A673 (cell line): ENCODE measurements at regions not wholly inside any gene's neighbourhood (a gene's known extent, or its start where the extent isn't known, plus 50 kb on each side); places are given as distances from the start of the nearest gene placed in this dataset.

Experiments used
- BruUV-seq: library from RNA; stranded (reverse); fragments of 400-500 nt; replicated peaks from 2 replicates; lab custom pipeline; 2021; lab: Mats Ljungman, UMichigan
- CTCF ChIA-PET: fragments of 300-600 bp; sonication (Branson Sonifier 250); formaldehyde crosslinking; loops from one replicate; lab custom pipeline; 2022; ENCODE audit warnings: antibody characterized with exemption; lab: Charles Lee
- POLR2A ChIA-PET: fragments of 300-600 bp; sonication (Branson Sonifier 250); formaldehyde crosslinking; loops from one replicate; lab custom pipeline; 2022; ENCODE audit warnings: antibody characterized with exemption; ENCODE audit not compliant: low non-redundant PET; lab: Charles Lee
- DNase-seq: peaks from one replicate; pipeline ENCODE4 v3.0.0-alpha.2; 2015; ENCODE audit warnings: low spot score
- H3K27ac ChIP-seq: fragments of 200-600 bp; sonication (generic); 2 replicates; pipeline ENCODE4 v1.5.1; 2016; ENCODE audit warnings: mixed run types, low read depth, mild to moderate bottlenecking, mixed read lengths, antibody characterized with exemption, low read length; ENCODE audit not compliant: poor library complexity, severe bottlenecking
- H3K27me3 ChIP-seq: fragments of 200-600 bp; sonication (generic); replicated peaks from 2 replicates; pipeline ENCODE4 v1.6.1; 2017; ENCODE audit warnings: mixed run types, low read depth, mild to moderate bottlenecking, mixed read lengths, antibody characterized with exemption, low read length; ENCODE audit not compliant: insufficient read depth, poor library complexity
- H3K36me3 ChIP-seq: fragments of 200-600 bp; sonication (generic); 2 replicates; pipeline ENCODE4 v1.6.1; 2016; ENCODE audit warnings: mixed run types, mild to moderate bottlenecking, mixed read lengths, antibody characterized with exemption, low read length; ENCODE audit not compliant: insufficient read depth, poor library complexity, severe bottlenecking
- H3K4me1 ChIP-seq: fragments of 200-600 bp; sonication (generic); 2 replicates; pipeline ENCODE4 v1.6.1; 2017; ENCODE audit warnings: mixed run types, mild to moderate bottlenecking, mixed read lengths, antibody characterized with exemption, low read length; ENCODE audit not compliant: insufficient read depth, poor library complexity, severe bottlenecking
- H3K4me3 ChIP-seq: fragments of 200-600 bp; sonication (generic); 2 replicates; pipeline ENCODE4 v1.5.1; 2016; ENCODE audit warnings: low read depth, mixed run types, mild to moderate bottlenecking, mixed read lengths, low read length; ENCODE audit not compliant: poor library complexity, severe bottlenecking
- H3K9me3 ChIP-seq: fragments of 200-600 bp; sonication (generic); 2 replicates; pipeline ENCODE4 v1.6.1; 2016; ENCODE audit warnings: mixed run types, low read depth, mild to moderate bottlenecking, mixed read lengths, antibody characterized with exemption, low read length; ENCODE audit not compliant: poor library complexity, severe bottlenecking
- EZH2 ChIP-seq: fragments of 200-600 bp; sonication (generic); IDR thresholded peaks from 2 replicates; pipeline ENCODE4 v1.6.1; 2017; ENCODE audit warnings: borderline replicate concordance, low read depth, mild to moderate bottlenecking, mixed read lengths, antibody characterized with exemption, low read length; ENCODE audit not compliant: poor library complexity, severe bottlenecking
- intact Hi-C: fragments of 100-400 bp; cut with micrococcal nuclease; formaldehyde crosslinking; loops from one replicate; pipeline ENCODE4 v1.10.0; 2022; ENCODE audit not compliant: unreplicated experiment
- TF ChIP-seq, protein P1 (sequence below): fragments of 300-800, 200-600 bp; sonication (generic); conservative IDR thresholded peaks from 2 replicates; pipeline ENCODE4 v1.5.1; 2017; ENCODE audit warnings: low read depth, mild to moderate bottlenecking, antibody characterized with exemption, low read length, moderate library complexity, mixed read lengths

DNA sequence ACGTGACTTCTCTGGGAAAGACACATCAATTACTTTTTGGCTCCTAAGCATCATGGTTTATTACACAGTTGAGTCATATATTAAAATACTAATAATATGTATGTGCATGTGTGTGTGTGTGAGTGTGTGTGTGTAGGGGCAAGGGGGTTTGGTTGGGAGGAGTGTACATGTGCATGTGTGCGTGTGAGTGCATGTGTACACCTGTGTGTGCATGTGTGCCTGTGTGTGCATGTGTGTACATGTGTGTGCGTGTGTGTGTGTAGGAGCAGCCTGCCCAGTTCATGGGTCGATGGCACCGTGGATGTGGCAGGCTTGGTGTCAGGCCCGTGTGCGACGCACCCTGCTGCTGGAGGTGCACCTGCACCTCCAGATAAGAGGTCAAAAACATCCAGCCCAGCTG is 99.0 kb upstream of the SNTG2 start:
- Histone ChIP-seq H3K27ac (no peak overlapping the region), H3K27me3 (no peaks in the 10 kb centered on the region), H3K9me3 (no peaks in the 10 kb centered on the region), H3K4me3 (no peak overlapping the region), H3K4me1 (peaks cover 19% of the 10 kb centered on the region), H3K36me3 (no peaks in the 10 kb centered on the region)
- intact Hi-C loops: no loop called here
- BruUV-seq: no TSS peak
- ChIA-PET CTCF (no interaction called here), POLR2A (no interaction called here)
- no peak for DNase-seq
- TF ChIP-seq, protein P1, sequence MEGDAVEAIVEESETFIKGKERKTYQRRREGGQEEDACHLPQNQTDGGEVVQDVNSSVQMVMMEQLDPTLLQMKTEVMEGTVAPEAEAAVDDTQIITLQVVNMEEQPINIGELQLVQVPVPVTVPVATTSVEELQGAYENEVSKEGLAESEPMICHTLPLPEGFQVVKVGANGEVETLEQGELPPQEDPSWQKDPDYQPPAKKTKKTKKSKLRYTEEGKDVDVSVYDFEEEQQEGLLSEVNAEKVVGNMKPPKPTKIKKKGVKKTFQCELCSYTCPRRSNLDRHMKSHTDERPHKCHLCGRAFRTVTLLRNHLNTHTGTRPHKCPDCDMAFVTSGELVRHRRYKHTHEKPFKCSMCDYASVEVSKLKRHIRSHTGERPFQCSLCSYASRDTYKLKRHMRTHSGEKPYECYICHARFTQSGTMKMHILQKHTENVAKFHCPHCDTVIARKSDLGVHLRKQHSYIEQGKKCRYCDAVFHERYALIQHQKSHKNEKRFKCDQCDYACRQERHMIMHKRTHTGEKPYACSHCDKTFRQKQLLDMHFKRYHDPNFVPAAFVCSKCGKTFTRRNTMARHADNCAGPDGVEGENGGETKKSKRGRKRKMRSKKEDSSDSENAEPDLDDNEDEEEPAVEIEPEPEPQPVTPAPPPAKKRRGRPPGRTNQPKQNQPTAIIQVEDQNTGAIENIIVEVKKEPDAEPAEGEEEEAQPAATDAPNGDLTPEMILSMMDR: no peak
- no peak for TF ChIP-seq EZH2

DNA sequence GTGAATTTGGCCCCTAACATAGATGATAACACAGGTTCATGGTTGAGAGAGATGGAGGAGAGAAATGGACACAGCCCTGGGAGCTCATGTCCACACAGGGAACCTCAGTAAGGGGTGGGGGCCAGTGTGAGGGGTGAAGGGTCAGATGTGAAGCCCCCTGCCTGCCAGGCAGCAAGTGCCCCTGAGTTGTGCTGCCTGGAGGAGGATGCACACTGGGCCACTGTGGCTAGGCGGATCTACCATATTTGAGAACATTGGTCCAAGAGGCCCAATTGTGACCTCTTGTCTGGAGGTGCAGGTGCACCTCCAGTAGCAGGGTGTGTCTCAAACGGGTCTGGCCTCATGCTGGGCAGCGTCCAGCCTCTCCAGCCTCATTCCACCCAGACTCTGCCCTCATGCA is 99.6 kb upstream of the SNTG2 start:
- no TSS peak for BruUV-seq
- Histone ChIP-seq H3K36me3 (no peaks in the 10 kb centered on the region), H3K9me3 (no peaks in the 10 kb centered on the region), H3K4me1 (peaks cover 12% of the 10 kb centered on the region), H3K4me3 (no peak overlapping the region), H3K27ac (no peak overlapping the region), H3K27me3 (no peaks in the 10 kb centered on the region)
- intact Hi-C loops: no loop called here
- no peak for DNase-seq
- POLR2A ChIA-PET: no interaction called here
- no peak for TF ChIP-seq EZH2
- TF ChIP-seq, protein P1: no peak
- CTCF ChIA-PET: no interaction called here

DNA sequence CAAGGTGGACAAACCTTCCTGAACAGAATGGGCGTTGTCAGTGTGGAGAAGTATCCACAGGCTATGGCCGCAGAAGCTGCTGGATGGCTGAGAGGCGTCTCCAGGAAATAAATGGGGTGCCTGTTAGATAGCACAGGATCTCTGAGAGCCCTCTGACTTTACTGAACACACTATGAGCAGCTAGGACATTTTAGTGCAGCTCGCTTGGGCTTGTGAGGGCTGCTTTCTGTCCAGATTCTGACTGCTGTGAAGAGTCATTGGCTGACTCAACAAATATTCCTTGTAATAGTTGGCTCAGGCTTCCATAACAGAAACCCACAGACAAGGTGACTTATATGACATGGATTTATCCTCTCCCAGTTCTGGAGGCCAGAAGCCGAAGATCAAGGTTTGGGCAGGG is 100.2 kb upstream of the SNTG2 start:
- DNase-seq: no peak
- BruUV-seq: no TSS peak
- ChIA-PET CTCF (no interaction called here), POLR2A (no interaction called here)
- no peaks in the 10 kb centered on the region for H3K9me3 ChIP-seq
- H3K27ac ChIP-seq: no peak overlapping the region
- no peak for TF ChIP-seq EZH2
- TF ChIP-seq, protein P1: no peak
- H3K27me3 ChIP-seq: no peaks in the 10 kb centered on the region
- no peak overlapping the region for H3K4me3 ChIP-seq
- intact Hi-C loops: no loop called here
- H3K4me1 ChIP-seq: peaks cover 6% of the 10 kb centered on the region
- no peaks in the 10 kb centered on the region for H3K36me3 ChIP-seq
